IPS-15b (cell line): ENCODE measurements at regions not wholly inside any gene's neighbourhood (a gene's known extent, or its start where the extent isn't known, plus 50 kb on each side); places are given as distances from the start of the nearest gene placed in this dataset.

Source experiments
- H3K27me3 ChIP-seq: one replicate; pipeline ENCODE4 v1.6.1; 2013; ENCODE audit warnings: low read length; ENCODE audit not compliant: control insufficient read depth, insufficient read depth
- H3K36me3 ChIP-seq: one replicate; pipeline ENCODE4 v1.6.1; 2013; ENCODE audit warnings: low read length; ENCODE audit not compliant: control insufficient read depth, insufficient read depth
- H3K4me1 ChIP-seq: one replicate; pipeline ENCODE4 v1.6.1; 2013; ENCODE audit warnings: mild to moderate bottlenecking, low read length; ENCODE audit not compliant: control insufficient read depth, insufficient read depth
- H3K4me3 ChIP-seq: one replicate; pipeline ENCODE4 v1.5.1; 2013; ENCODE audit warnings: low read depth, low read length
- H3K9ac ChIP-seq: one replicate; pipeline ENCODE4 v1.6.1; 2013; ENCODE audit warnings: low read depth, mild to moderate bottlenecking, low read length
- H3K9me3 ChIP-seq: one replicate; pipeline ENCODE4 v1.6.1; 2013; ENCODE audit warnings: mild to moderate bottlenecking, low read length; ENCODE audit not compliant: control insufficient read depth, insufficient read depth

DNA sequence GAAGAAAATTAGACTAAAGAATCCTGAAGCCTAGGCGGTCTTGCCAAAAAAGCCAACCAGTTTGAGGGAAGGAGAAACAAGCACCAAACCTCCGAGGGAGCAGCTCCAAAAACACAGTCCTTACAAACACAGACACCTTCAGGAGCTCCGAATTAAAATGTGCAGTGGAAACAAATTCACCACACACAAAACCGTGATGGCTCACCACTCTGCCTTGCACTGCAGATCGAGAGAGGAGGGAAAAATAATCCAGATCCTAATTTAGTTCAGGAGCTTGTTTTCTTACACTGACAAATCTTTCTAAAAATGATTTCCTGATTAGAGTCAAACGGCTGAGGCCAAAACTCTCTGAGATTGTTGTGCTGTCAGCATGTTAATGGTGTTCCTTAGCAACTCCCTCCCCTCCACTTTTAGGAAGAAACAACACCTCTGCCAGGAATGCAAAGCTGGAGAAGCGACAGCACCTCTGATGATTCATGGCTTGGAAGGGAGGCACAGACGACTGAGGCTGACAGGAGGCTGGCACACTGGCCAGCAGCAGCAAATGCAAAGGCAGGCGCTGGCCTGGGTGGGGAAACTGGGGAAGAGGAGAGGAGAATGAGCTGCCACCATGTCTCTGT lies 249.4 kb upstream of the KLHL29 start:
- peaks cover 2% of the 10 kb centered on the region for H3K4me1 ChIP-seq
- H3K27me3 ChIP-seq, result no peaks in the 10 kb centered on the region
- no peak overlapping the region for H3K4me3 ChIP-seq
- H3K36me3 ChIP-seq, result no peaks in the 10 kb centered on the region
- no peak overlapping the region for H3K9ac ChIP-seq
- no peaks in the 10 kb centered on the region for H3K9me3 ChIP-seq

DNA sequence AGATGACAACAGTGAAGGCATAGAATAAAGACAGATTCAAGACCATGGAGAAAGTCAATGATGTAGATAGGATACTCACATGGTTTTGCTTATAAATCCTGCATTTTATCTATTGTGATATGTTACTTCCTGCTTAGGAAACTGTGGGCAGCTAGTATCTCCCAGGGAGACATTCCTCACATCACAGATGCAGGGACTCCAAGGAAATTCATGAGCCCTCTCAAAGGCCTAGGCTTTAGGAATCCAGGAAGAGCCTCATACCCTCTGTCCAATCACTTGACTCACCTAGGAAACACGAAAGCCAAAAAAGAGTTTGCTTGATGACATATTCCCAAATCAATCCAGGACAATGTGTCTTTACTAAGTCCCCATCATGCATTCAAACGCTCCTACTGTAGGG lies 247.8 kb upstream of the KLHL29 start:
- Histone ChIP-seq H3K27me3 (no peaks in the 10 kb centered on the region), H3K9ac (no peak overlapping the region), H3K4me1 (peaks cover 2% of the 10 kb centered on the region), H3K4me3 (no peak overlapping the region), H3K36me3 (no peaks in the 10 kb centered on the region), H3K9me3 (no peaks in the 10 kb centered on the region)

DNA sequence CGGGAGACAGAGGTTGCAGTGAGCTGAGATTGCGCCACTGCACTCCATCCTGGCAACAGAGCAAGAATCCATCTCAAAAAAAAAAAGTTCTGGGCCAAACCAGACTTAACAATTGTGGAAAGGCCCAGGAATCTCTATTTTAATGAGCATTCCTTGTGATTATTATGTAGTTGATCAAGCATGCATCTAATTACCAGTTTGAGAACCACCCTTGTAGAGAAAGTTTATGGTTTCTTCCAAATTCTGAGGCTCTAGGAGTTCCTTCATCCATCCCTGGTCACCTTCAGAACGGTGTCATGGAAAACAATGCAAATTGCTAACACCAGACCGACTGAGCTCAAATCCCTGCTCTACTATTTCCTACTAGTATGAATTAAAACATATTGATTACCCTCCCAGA lies 246.3 kb upstream of the KLHL29 start:
- H3K4me3 ChIP-seq, result no peak overlapping the region
- no peaks in the 10 kb centered on the region for H3K36me3 ChIP-seq
- H3K4me1 ChIP-seq, result peaks cover 2% of the 10 kb centered on the region
- H3K9ac ChIP-seq, result no peak overlapping the region
- H3K9me3 ChIP-seq, result no peaks in the 10 kb centered on the region
- H3K27me3 ChIP-seq, result no peaks in the 10 kb centered on the region

DNA sequence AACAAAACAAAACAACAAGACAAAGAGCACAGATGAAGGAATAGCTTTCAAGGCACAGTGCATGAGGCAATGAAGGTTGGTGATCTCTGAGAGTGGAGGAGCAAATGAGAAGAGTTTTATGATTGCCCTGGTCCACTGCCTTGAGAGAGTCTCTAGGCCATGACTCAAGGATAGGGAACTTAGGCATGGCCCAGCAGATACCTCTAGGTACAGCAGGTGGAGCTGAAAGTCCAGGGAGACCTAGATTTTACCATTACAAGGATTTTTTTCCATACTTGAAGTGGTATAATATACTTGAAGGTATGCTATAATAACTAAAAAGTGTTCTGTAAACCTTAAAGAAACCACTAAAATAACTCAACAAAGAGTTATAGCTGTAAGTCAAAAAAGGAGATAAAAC lies 239.5 kb upstream of the KLHL29 start:
- Histone ChIP-seq H3K4me3 (no peak overlapping the region), H3K4me1 (no peaks in the 10 kb centered on the region), H3K36me3 (no peaks in the 10 kb centered on the region)

GRCh38 chr2:23146011-23146410 lies 239.0 kb upstream of the KLHL29 start:
- no peak overlapping the region for H3K9ac ChIP-seq
- H3K4me1 ChIP-seq, result no peaks in the 10 kb centered on the region
- H3K36me3 ChIP-seq, result no peaks in the 10 kb centered on the region
- no peak overlapping the region for H3K4me3 ChIP-seq
- no peaks in the 10 kb centered on the region for H3K27me3 ChIP-seq
- H3K9me3 ChIP-seq, result no peaks in the 10 kb centered on the region

More for the DNA sequence above, 239.5 kb upstream of the KLHL29 start:
- Histone ChIP-seq H3K9me3 (no peaks in the 10 kb centered on the region), H3K27me3 (no peaks in the 10 kb centered on the region), H3K9ac (no peak overlapping the region)

GRCh38 chr2:23148342-23148741 lies 236.6 kb upstream of the KLHL29 start:
- Histone ChIP-seq H3K4me3 (no peak overlapping the region), H3K9ac (no peak overlapping the region), H3K27me3 (no peaks in the 10 kb centered on the region), H3K4me1 (no peaks in the 10 kb centered on the region), H3K36me3 (no peaks in the 10 kb centered on the region), H3K9me3 (no peaks in the 10 kb centered on the region)

DNA sequence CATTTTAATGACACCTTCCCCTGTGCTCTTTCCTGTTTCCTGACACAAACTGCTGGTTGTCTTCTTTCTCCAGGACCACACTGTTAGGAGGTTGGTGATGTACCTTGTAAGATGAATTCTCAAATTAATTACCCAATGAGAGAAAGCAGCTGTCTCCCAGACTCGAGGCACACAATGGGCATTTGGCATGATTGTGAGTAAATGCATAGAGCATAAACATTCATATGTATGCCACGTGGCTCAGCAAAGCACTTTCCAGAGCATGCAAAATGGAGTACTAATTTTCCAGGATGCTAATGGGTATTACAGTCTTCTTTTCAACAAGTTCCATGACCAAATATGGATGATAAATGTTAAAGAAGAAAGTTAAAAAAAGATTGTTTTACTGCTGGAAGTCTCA lies 235.2 kb upstream of the KLHL29 start:
- H3K36me3 ChIP-seq, result no peaks in the 10 kb centered on the region
- H3K4me1 ChIP-seq, result no peaks in the 10 kb centered on the region
- H3K27me3 ChIP-seq, result no peaks in the 10 kb centered on the region
- H3K4me3 ChIP-seq, result no peak overlapping the region
- H3K9ac ChIP-seq, result no peak overlapping the region
- H3K9me3 ChIP-seq, result no peaks in the 10 kb centered on the region

- H3K36me3 ChIP-seq, result no peaks in the 10 kb centered on the region
- H3K9me3 ChIP-seq, result no peaks in the 10 kb centered on the region
- no peaks in the 10 kb centered on the region for H3K27me3 ChIP-seq
- H3K4me1 ChIP-seq, result no peaks in the 10 kb centered on the region
- no peak overlapping the region for H3K4me3 ChIP-seq
- H3K9ac ChIP-seq, result no peak overlapping the region
Measured at GRCh38 chr2:23153484-23153883, 231.5 kb upstream of the KLHL29 start.

GRCh38 chr2:23155022-23155421 lies 230.0 kb upstream of the KLHL29 start:
- no peaks in the 10 kb centered on the region for H3K27me3 ChIP-seq
- no peaks in the 10 kb centered on the region for H3K36me3 ChIP-seq
- H3K9ac ChIP-seq, result no peak overlapping the region
- H3K9me3 ChIP-seq, result no peaks in the 10 kb centered on the region
- no peaks in the 10 kb centered on the region for H3K4me1 ChIP-seq
- no peak overlapping the region for H3K4me3 ChIP-seq

DNA sequence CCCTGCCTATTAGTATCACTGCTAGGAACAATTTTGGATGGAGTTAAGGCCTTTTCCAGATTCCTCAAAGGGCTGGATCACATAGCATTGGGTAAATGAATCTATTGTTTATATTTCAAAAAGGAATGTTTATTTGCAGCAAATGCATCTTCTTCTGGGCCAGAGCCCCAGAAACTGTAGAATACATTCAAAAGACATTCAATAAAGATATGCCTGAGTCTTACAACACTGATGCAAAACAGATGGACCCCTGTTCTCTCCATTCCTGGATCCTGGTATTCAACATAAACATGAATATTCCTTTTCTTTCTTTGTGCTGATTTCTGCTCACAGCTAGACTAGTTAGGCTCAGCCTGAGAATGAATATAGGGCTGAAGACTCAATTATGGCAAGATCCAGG lies 227.2 kb upstream of the KLHL29 start:
- no peaks in the 10 kb centered on the region for H3K4me1 ChIP-seq
- H3K27me3 ChIP-seq, result no peaks in the 10 kb centered on the region
- no peaks in the 10 kb centered on the region for H3K36me3 ChIP-seq
- H3K4me3 ChIP-seq, result no peak overlapping the region
- H3K9ac ChIP-seq, result no peak overlapping the region
- no peaks in the 10 kb centered on the region for H3K9me3 ChIP-seq

GRCh38 chr2:23158306-23158705 lies 226.7 kb upstream of the KLHL29 start:
- Histone ChIP-seq H3K36me3 (no peaks in the 10 kb centered on the region), H3K4me3 (no peak overlapping the region), H3K9ac (no peak overlapping the region), H3K4me1 (no peaks in the 10 kb centered on the region), H3K9me3 (no peaks in the 10 kb centered on the region), H3K27me3 (no peaks in the 10 kb centered on the region)

- Histone ChIP-seq H3K4me3 (no peak overlapping the region), H3K36me3 (no peaks in the 10 kb centered on the region), H3K4me1 (no peaks in the 10 kb centered on the region), H3K9ac (no peak overlapping the region), H3K27me3 (no peaks in the 10 kb centered on the region), H3K9me3 (no peaks in the 10 kb centered on the region)
Measured at GRCh38 chr2:23159746-23160405, 225.1 kb upstream of the KLHL29 start.
